LoVo (cell line): ENCODE measurements at regions not wholly inside any gene's neighbourhood (a gene's known extent, or its start where the extent isn't known, plus 50 kb on each side); places are given as distances from the start of the nearest gene placed in this dataset.

Experiments
- DNase-seq: peaks from one replicate; pipeline ENCODE4 v3.0.0-alpha.2; 2016; ENCODE audit warnings: low spot score

DNA sequence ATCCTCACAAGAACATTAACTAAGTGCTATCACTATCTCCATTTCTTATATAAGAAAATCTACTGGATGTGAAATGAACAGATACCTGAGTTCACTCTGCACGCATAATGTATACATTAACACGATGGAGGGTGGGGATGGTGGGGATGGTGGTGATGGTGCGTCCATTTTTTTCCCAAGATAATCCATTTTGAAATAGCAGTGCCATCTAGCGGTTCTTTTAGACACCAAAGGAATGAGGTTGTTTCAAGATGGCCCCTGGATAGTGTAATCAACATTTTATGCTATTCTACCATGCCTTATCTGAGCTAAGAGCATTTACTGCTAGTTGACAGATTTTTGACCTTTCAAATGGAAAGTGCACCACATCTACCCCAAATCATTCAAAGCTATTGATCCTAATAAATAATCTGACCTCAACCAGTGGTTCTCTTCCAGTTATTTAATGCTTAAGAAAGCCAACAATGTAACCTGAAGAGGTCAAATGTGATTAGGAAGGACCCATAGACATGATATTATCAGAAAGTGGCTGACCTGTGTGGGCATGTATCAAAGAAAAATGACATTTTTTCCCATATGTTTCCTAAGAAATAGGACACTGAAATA is 714.7 kb upstream of the TENM4 start:
- DNase-seq: peak; percentile 16

- DNase-seq: peak; percentile 9
These were observed 705.4 kb upstream of the TENM4 start for GRCh38 chr11:80146232-80146631.

DNA sequence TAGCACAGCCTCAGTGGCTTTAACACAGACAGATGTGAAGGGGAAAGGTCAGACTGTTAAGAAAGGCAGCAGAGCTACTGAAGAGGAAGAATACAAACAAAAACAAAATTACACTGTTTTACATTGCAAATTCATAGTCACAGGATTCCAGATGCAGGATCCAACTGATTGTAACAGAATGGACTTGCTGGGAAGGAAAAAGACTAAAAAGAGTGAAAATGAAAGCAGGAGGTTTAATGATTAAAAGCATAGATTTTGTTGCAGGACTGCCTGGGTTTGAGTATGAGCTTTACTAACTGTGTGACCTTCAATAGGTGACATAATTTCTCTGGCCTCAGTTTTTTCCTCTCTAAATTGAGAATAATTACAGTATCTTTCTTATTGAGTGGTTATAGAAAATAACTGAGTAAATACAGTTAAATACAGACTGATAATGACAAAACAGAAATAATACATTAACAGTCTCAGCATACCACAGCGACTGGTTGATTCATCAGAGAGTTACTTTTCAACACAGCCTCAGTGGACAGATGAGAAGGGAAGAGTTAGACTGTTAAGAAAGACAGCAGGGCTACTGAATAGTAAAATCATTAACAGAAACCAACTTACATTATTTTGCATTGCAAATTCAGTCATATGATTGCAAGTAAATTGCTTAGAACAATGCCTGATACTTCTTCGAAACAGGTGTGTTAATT is 704.2 kb upstream of the TENM4 start:
- no peak for DNase-seq

GRCh38 chr11:80136991-80137390 is 696.2 kb upstream of the TENM4 start:
- no peak for DNase-seq

DNA sequence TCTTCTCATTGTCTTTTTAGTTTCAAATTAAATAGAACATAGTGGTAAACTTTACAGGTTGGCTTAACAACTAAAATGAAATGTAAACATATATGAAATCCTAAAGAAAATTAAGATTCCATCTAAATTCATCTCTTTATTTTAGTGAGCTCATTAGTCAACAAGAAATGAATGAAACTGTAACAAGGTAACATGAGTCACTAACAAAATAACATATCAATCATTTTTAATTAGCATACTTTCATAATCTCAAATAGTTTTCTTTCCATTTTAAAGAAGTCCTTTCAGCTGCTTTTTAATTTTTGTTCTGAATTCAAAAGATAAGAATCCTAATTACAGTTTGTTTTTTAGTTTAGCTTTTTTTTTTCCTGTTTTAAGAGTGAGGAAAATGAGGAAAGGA is 688.6 kb upstream of the TENM4 start:
- DNase-seq: no peak

- DNase-seq: no peak
These were observed 681.4 kb upstream of the TENM4 start for GRCh38 chr11:80122211-80122610.

GRCh38 chr11:80118073-80118472 is 677.2 kb upstream of the TENM4 start:
- no peak for DNase-seq

DNA sequence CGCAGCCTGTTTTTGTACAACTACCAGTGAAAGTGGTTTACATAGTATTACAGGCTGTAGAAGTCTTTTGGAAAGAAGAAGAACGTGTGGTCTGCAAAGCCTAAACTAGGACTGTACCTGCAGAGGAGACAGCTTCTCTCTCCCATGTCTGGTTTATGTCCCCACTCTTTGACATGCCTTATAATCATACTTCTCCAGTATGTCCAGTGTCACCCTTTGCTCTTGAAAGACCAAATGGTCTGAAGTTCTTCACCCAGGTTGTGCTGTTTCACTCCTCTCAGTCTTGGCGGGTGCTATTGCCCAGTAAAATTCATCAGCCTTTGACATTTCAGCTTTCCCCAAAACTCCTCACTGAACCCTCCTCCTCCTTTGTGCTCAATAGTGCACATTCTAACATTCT is 676.0 kb upstream of the TENM4 start:
- no peak for DNase-seq

DNA sequence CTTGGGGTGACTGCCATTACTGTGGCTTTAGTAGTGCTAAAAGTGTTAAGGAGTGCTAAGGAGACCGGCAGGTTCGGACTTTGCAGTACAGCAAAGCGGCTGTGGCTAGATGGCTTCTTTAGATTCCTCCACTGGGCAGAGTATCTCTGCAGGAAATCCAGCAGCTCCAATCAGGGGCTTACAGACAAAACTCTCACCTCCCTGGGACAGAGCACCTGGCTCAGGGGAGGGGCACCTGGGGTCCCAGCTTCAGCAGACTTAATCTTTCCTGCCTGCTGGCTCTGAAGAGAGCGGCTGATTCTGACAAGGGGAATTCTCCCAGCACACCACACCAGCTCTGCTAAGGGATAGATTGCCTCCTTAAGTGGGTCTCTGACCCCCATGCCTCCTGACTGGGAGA is 668.8 kb upstream of the TENM4 start:
- DNase-seq: no peak

GRCh38 chr11:80109031-80109430 is 668.2 kb upstream of the TENM4 start:
- DNase-seq: no peak

- no peak for DNase-seq
These were observed 666.6 kb upstream of the TENM4 start for GRCh38 chr11:80107415-80107814.

DNA sequence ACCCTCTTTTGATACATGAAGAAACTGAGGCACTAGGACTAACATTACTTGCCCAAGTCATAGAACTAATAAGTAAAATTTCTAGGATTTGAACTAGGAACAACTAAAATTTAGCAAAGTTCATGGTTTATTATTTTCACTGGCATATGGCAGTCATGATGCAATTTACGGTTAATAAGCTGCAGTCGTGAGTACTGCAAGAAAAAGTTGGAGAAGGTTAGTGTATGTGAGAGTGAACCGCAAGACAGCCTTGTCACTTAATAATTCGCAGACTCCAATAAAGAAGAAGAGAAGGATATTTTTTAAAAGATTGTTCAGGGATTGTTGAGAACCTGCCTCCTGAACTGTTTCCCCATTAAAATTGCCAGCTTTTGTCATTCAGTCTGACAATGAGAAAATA is 663.4 kb upstream of the TENM4 start:
- no peak for DNase-seq

DNA sequence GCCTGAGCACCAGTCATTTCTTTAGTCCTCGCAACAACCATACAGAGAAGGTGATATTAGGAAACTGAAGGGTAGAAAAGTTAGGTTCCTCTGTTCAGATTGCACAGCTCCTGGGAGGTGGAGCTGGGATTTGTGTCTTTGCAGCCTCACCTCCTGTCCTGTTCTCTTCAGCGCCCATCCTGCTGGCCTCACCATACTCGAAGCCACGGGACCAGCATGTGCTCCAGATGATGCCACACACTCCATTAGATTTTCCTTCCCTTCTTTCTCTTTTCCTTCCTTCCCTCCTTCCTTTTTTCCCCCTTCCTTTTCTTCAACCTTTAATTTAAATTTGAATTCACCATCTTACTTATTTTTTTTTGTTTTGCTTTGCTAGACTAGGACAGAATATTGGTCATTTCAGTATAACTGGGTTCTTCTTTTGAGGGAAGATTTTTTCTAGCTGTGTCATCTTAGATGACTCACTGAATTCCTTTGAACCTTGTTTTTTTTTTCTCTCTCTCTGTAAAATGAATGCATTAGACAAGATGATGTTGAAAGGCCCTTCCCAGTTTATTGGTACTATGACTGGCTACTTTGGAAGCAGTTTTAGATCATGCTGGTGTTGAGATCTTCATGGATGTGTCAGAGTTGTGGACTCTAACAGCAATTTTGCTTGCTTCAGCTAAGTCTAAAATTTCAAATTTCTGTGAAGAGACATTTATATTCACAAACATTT is 662.5 kb upstream of the TENM4 start:
- DNase-seq: peak; percentile 58

- DNase-seq: no peak
These were observed 656.3 kb upstream of the TENM4 start for GRCh38 chr11:80097146-80097545.

- DNase-seq: peak; percentile 23
These were observed 655.9 kb upstream of the TENM4 start for GRCh38 chr11:80096736-80097135.

DNA sequence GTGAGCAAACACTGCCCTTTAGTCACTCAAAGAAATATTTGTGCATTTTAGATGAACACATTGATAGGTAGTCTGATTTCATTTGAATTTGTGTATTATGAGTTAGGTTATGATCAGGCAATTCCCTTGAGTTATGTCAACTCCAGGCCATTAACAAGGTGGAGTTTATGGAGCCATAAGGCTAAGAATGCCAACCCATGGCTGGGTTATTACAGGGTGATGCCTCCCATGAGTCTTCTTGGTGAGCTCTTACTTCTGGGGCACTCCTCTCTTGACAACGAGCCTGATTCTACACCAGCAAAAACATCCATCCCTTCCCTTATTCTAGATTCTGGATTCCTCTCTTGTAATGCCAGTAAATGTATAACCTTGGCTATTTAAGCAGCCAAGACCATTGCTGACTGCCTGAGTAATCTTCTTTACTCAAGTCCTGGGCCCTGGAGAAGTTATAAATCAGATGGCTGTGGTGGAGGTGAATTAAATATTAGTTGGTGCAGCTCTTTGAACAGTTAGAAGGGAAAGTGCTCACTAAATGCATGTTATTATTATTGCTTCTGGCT is 645.7 kb upstream of the TENM4 start:
- no peak for DNase-seq

- no peak for DNase-seq
These were observed 644.7 kb upstream of the TENM4 start for GRCh38 chr11:80085563-80085962.

GRCh38 chr11:80084608-80085007 is 643.8 kb upstream of the TENM4 start:
- no peak for DNase-seq

- DNase-seq: no peak
These were observed 642.7 kb upstream of the TENM4 start for GRCh38 chr11:80083531-80083951.

GRCh38 chr11:80082406-80082805 is 641.6 kb upstream of the TENM4 start:
- no peak for DNase-seq

GRCh38 chr11:80077113-80077512 is 636.3 kb upstream of the TENM4 start:
- no peak for DNase-seq

DNA sequence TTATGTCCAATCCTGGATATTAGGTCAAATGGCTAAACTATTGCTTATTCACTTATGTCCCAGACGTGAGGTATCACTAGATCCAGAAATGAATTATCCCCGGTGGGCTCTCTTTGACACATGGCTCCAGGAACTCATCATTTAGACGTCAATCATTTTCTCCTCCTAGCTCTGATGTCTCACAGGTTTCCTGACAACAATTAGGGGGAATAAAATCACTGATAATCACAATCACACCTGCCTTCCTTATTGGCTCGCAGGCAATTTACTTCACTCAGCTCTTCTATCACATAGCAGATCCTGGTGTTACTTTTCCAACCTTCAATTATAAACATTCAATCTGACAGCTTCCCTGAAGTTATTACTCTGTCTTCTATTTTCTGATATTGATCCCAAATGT is 634.0 kb upstream of the TENM4 start:
- DNase-seq: no peak

DNA sequence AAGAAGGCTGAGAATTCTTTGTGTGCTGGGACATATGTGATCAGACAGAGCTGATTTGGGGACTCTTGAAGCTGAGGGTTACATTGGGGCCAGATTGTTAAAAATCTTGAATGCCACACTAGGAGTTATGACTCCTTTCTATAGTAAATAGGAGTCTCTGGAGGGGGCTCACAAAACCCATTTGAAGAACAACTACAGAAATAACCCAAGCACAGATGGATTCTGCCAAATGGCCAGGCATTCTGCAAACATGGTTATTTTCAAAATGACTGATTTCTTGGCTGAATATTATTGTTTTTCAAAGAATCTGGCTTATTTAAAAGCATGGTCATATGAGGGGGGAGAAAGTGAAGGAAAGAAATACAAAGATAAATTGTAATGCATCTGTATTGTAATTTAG is 625.5 kb upstream of the TENM4 start:
- no peak for DNase-seq
